Activated CD8-positive, alpha-beta memory T cell treated with anti-CD3 and anti-CD28 coated beads, Interleukin-2, amount 50 U/mL, for 24 hours (primary cell): ENCODE measurements at regions not wholly inside any gene's neighbourhood (a gene's known extent, or its start where the extent isn't known, plus 50 kb on each side); places are given as distances from the start of the nearest gene placed in this dataset.

Source experiments
- DNase-seq: peaks from one replicate; pipeline ENCODE4 v3.0.0-alpha.2; 2020; ENCODE audit errors: extremely low read depth

GRCh38 chr10:78737883-78738856, 330.6 kb upstream of the ZMIZ1 start:
- no peak for DNase-seq

- no peak for DNase-seq
Observed at GRCh38 chr10:78738861-78739260, 329.9 kb upstream of the ZMIZ1 start.

- DNase-seq, result no peak
Observed at GRCh38 chr10:78739444-78740053, 329.2 kb upstream of the ZMIZ1 start.

GRCh38 chr10:78740976-78741915, 327.5 kb upstream of the ZMIZ1 start:
- DNase-seq, result no peak

GRCh38 chr10:78742406-78742729, 326.4 kb upstream of the ZMIZ1 start:
- no peak for DNase-seq

- DNase-seq, result no peak
Observed at GRCh38 chr10:78742730-78743615, 325.8 kb upstream of the ZMIZ1 start.

- no peak for DNase-seq
Observed at GRCh38 chr10:78744056-78744455, 324.7 kb upstream of the ZMIZ1 start.

- no peak for DNase-seq
Observed at GRCh38 chr10:78744491-78745090, 324.2 kb upstream of the ZMIZ1 start.

- no peak for DNase-seq
Observed at GRCh38 chr10:78745441-78745840, 323.3 kb upstream of the ZMIZ1 start.

- DNase-seq, result no peak
Observed at GRCh38 chr10:78746155-78746763, 322.5 kb upstream of the ZMIZ1 start.

- no peak for DNase-seq
Observed at GRCh38 chr10:78747401-78748234, 321.1 kb upstream of the ZMIZ1 start.

- no peak for DNase-seq
Observed at GRCh38 chr10:78748235-78748533, 320.6 kb upstream of the ZMIZ1 start.

- no peak for DNase-seq
Observed at GRCh38 chr10:78749200-78749599, 319.6 kb upstream of the ZMIZ1 start.

GRCh38 chr10:78749898-78750297, 318.9 kb upstream of the ZMIZ1 start:
- DNase-seq, result no peak

GRCh38 chr10:78750418-78750817, 318.3 kb upstream of the ZMIZ1 start:
- DNase-seq, result no peak

- no peak for DNase-seq
Observed at GRCh38 chr10:78751716-78752115, 317.1 kb upstream of the ZMIZ1 start.

- DNase-seq, result no peak
Observed at GRCh38 chr10:78752221-78752620, 316.5 kb upstream of the ZMIZ1 start.

GRCh38 chr10:78752708-78753107, 316.1 kb upstream of the ZMIZ1 start:
- DNase-seq, result no peak

- DNase-seq, result no peak
Observed at GRCh38 chr10:78754269-78755062, 314.3 kb upstream of the ZMIZ1 start.
